GM21723 (cell line): ENCODE measurements at regions not wholly inside any gene's neighbourhood (a gene's known extent, or its start where the extent isn't known, plus 50 kb on each side); places are given as distances from the start of the nearest gene placed in this dataset.
"Not testable (repeated sequence)": the region's sequence is repeated elsewhere in the genome, so short reads cannot be mapped to it uniquely, and the experiment has no call there.

Experiments
- ATAC-seq: cut with Tn5 transposase; IDR thresholded peaks from one replicate; pipeline ENCODE4 v1.9.1; 2021; ENCODE audit warnings: mild to moderate bottlenecking, moderate library complexity; ENCODE audit not compliant: unreplicated experiment

DNA sequence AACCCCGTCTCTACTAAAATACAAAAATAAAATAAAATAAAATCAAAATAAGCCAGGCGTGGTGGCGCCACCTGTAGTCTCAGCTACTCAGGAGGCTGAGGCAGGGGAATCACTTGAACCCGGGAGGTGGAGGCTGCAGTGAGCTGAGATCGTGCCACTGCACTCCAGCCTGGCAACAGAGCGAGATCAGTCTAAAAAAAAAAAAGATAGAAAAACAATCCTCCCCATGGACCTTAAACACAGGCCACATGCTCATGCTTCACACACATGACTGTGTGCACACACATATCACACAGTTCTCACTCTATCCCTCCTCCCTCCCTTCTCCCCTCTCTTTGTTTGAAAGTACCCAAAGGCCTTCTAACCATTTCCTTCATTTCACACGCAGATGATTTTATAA, 667.6 kb downstream of the UQCRFS1 start:
- ATAC-seq = not testable (repeated sequence)

DNA sequence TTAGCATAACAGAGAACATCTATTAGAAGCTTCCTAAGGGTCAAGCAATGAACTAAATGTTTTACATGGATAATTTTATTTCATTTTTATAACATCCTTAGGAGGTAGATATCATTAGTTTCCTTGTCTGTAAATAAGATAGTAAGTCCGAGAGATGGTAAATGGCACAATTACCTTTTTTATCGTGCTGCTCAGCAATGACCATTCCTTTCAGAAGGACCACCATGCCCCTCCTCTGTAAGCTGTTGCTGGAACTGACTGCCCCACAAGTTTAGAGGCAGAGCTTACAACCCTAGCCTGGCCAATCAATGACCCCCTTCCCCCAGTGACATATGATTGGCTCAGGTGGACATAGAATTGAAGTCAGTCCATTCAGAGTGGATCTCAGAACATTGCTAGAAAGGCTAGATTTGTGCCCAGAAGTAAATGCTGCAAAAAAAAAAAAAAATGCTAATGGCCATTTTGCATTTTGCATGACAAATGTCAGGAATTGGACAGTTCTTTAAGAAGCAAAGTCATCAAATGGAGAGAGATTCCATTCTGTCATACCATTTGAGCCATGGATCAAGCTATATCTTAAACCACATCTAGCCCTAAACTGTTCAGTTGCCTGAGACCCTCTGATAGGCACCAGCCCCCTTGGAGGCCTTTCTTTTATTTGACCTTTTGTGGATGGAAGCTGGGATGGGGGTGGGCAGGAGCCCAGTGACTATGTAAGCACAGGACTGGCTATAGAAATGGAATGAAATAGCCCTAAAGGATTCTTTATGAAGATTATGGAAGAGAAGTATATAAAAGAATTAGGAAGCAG, 668.3 kb downstream of the UQCRFS1 start:
- ATAC-seq = no peak

DNA sequence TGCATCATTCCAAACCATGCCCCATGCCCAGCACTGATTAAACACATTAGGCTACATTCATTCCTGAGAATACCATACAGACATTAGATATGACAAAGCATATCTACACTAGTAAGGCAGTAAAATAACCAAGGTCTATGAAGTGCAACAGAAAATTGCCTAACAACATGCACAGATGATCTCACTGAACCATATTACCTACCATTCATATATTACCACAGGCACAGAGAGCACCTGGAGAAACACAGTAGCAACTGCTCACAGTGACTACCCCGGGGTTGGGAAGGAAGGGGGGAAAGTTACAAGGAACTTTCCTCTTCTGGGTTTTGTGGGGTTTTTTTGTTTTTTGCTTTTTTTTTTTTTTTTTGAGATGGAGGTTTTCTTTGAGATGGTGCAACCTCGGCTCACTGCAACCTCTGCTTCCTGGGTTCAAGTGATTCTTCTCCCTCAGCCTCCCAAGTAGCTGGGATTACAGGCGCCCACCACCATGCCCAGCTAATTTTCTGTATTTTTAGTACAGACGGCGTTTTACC, 669.6 kb downstream of the UQCRFS1 start:
- ATAC-seq = no peak

DNA sequence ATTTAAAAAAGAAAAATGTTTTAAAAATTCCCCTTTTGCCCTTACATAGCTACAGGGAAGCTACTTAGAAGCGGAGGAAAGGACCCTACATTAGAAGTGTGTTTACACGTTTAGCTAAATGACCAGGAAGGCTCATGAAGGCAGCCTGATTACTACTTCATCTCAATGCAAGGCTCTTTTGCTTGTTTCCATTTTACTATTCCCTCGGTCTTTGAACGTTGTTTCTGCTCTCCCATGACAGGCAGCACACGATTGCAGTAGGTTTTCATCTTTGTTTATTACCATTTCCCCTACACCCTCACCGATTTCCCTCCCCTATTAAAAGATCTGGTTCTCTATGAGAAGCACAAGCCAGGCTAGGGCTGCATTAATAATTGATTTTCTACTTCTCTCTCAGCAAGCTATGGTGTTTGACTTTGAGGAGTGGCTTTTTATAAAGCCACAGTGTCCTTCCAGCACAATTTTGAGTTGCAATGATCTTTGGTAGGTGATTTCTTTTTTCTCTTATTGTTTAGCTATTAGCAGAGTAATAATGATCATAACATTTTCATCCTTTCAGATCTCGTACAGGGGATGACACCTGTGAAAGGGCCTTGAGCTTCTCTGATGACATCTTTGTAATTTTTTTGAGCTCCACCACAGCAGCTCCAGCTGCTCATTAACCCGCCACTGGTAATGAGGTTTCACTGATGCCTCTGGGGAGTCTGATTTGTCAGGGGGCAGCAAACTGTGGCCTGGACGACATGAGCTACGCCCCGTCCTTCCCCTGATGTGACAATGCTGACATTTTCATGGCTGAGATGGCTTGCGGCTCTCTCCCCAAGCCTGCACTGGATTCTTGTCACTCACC, 670.3 kb downstream of the UQCRFS1 start:
- ATAC-seq = no peak

DNA sequence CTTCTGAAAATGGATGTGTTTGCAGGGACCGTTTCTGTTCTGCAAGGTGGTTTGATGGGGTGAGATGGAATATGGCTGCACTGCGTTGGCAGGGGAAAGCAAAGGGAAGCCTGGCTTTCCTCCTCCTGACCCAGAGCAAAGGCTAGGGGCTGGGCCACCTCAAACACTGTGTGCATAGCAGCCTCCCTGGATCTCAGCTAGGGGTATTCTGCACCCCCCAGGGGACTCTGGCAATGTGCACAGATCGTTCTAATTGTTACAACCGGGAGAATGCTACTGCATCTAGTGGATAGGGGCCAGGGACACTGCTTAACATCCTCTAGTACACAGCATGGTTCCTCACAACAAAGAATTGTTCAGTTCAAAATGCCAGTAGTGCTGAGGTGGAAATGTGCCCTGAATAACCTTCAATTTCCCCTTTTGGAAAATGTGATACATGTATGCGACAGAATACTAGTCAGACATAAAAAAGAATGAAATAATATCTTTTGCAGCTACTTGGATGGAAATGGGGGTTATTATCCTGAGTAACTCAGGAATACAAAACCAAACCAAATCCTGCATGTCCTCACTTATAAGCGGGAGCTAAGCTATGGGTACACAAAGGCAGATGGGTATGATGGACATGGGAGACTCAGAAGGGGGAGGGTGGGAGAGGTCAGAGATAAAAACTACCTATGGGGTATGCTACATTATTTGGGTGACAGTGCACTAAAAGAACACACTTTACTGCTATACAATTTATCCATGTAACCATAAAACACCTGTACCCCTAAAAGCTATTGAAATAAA, 671.2 kb downstream of the UQCRFS1 start:
- ATAC-seq = no peak

DNA sequence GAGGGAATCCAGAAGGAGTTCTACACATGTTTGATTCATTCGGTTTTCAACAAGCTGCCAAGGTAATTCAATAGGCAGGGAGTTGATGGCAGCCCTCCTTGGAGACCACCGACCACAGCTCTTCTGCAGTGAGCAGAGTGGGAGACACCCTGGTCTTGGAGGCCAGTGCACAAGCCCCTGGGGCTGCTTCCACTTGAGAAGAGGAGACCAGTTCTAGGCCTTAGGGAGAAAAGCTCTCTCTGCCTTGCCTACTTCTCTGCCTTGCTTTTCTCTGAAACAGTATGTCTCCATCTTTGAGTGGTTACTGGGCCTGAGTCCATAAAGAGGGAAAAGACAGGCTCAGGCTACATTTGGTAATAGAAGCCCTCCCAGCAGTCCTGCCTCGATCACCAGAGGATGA, 671.9 kb downstream of the UQCRFS1 start:
- ATAC-seq = no peak

DNA sequence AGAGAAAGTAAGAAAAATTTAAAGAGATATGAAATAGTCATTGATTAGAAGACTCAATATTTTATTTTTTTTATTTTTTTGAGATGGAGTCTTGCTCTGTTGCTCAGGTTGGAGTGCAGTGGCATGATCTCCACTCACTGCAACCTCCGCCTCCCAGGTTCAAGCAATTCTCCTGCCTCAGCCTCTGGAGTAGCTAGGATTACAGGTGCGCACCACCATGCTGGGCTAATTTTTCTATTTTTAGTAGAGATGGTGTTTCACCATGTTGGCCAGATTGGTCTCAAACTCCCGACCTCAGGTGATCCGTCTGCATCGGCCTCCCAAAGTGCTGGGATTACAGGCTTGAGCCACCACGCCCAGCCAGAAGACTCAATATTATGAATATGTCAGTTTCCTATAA, 672.6 kb downstream of the UQCRFS1 start:
- ATAC-seq = not testable (repeated sequence)

DNA sequence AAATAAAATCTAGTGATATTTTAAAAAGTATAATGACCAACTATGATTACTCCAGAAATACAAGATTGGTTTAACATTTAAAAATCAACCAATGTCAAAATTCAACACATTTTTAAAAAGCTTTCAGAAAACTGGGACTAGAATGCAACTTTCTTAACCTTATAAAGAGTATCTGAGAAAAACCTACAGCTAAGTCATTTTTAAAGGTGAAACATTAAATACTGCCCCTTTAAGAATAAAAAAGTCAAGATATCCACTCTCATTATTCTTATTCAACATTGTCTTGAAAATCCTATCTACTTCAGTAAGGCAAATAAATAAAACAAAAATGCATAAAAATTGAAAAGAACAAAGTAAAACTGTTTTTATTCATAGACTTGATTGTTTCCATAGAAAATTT, 673.2 kb downstream of the UQCRFS1 start:
- no peak for ATAC-seq

DNA sequence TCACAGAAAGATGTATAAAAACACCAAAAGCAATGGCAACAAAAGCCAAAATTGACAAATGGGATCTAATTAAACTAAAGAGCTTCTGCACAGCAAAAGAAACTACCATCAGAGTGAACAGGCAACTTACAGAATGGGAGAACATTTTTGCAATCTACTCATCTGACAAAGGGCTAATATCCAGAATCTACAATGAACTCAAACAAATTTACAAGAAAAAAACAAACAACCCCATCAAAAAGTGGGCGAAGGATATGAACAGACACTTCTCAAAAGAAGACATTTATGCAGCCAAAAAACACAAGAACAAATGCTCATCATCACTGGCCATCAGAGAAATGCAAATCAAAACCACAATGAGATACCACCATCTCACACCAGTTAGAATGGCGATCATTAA, 674.4 kb downstream of the UQCRFS1 start:
- not testable (repeated sequence) for ATAC-seq

DNA sequence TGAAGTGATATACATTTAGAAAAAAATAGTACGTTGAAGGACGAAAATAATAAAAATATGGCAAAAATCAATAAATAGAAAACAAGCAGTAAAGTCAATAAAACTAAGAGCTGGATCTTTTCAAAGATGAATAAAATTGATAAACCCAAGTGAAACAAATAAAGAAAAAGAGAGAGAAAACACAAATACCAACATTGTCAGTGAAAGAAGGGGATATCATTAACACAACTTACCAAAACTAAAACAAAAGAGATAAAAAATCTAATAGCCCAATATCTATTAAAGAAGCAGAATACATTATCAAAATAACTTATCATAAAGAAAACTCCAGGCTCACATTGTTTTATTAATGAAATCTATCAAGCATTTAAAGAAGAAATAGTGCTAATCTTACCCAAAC, 675.1 kb downstream of the UQCRFS1 start:
- ATAC-seq = no peak

DNA sequence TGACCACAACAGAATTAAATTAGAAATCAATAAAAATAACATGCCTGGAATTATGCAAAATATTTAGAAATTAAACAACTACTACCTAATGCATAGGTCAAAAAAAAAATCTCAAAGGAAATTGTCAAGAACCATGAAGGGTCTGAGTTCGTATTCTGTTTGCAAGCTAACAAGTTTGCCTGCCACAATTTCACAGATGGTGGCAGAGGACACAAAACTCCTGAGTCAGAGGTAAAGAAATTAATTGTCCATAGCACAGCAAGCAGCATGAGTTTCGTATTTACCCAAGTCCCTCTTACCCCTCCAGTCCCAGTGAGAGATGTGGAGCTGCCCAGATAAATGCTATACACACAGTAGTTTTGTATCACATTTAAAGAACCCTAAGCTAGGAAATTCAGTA, 675.9 kb downstream of the UQCRFS1 start:
- no peak for ATAC-seq

DNA sequence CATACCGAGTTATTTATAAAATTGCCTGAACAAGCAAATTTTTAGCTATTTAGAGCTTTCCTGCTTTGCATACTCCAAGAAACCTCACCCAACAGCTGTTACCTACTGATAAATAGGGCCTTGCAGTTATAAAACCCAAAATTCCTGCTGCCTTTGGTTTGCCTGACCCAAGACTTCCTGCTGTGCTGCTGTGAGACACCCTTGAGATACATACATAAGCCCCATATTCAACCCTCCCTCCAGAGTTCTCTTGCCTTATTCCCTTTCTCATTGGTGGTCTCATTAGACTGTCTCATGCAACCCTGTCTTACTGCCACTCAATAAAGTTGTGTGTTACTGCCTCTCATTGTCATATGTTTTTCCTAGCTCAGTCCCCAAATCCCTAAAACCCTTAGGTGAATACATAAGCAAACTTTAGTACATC, 677.6 kb downstream of the UQCRFS1 start:
- no peak for ATAC-seq

DNA sequence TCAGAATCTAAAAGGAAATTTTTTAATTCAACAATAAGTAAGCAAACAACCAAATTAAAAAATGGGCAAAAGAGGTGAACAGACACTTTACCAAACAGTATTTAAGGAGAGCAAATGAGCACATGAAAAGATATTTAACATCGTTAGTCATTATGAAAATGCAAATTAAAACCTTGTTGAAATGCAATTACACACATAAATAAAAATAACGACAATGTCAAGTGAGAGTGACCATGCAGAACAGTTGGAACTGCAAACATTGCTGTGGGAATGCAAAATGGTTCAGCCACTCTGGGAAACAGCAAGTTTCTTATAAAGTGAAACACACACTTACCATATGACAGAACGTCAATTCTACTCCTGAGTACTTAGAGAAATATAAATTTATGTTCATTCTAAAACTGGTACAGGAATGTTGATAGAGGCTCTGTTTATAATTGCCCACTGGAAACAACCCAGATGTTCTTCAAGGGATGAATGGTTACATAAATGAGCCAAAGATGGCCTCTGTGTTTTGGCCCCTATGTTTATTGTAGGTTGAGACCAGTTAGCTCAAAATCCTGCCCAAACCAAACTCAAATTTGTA, 678.1 kb downstream of the UQCRFS1 start:
- no peak for ATAC-seq

DNA sequence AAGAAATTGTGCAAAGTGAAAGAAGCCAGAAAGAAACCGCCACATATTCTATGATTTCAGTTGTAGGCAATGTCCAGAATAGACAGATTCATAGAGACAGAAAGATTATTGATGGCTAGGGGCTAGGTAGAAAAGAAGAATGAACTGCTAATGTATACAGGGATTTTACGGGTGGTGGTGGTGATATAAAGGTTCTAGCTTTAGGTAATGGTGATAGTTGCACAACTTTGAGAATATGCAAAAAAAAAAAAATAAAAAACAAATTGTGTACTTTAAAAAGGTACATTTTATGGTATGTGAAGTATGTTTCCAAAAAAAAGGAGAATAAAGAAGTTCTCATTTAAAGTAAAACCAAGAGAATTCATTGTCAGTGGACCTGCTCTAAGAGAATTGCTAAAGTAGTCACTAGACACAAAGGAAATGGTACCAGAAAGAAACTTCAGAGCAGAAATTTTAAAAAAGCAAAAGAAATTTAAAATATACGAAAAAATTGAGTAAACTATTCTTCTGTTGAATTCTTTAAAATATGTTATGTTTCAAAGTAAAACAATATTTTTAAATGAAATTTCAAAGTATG, 680.1 kb downstream of the UQCRFS1 start:
- no peak for ATAC-seq

DNA sequence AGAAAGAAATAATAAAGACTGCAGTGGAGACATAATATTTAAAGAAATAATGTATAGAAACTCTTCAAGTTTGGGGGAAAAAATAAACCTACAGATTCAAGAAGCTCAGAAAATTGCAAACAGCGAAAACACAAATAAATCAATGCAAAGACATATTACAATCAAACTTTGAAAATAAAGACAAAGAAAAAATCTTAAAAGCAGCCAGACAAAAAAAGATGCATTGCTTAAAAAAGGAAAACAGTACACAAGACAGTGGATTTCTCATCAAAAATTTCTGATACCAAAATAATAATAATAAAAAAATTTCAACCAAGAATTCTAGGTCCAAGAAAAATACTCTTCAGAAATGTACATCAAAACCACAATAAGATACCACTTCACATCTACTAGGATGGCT, 681.0 kb downstream of the UQCRFS1 start:
- no peak for ATAC-seq

DNA sequence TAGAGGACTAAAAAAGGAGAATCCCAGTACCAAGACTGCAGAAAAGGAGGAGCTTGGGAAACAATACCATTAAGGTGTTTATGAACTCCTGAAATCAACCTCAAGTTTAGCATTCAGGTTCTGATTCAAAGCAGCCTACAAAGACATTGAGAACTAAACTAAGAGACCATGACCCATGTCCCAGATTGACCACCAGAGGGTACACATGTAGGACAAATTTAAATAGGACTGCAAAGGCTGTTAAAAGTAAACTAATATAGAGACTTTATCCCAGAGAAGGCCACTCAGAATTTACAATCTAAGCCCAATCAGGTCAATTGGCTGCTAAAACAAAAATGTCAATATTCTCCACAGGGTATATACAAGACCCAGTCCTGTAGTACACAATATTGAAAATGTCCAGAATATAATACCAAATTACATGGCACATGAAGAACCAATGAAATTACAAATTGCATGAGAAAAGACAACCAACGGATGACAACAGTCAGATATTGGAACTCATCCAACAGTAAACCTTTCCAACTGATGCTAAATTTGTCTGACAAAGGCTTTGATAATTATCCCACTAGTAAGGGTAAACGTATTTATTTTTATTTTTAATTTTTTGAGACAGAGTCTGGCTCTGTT, 682.4 kb downstream of the UQCRFS1 start:
- no peak for ATAC-seq

DNA sequence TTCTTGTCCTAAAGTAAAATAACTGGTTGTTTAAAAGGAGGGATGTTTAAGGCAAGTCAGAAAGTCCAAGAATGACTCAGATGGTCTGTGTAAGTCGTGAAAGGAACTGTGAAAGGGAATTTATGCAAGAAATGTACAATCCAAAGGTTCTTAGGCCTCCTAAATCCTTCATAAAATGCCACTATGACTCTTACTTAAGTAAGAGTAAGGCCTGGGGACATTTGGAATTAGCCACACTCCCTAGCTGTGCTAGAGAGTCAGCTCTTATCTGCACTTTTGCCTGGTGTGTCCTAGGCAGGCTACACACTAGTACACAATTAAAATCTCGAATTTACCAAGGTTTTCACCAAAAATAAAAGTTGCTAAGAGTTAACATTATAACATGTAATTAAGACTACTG, 686.9 kb downstream of the UQCRFS1 start:
- no peak for ATAC-seq

DNA sequence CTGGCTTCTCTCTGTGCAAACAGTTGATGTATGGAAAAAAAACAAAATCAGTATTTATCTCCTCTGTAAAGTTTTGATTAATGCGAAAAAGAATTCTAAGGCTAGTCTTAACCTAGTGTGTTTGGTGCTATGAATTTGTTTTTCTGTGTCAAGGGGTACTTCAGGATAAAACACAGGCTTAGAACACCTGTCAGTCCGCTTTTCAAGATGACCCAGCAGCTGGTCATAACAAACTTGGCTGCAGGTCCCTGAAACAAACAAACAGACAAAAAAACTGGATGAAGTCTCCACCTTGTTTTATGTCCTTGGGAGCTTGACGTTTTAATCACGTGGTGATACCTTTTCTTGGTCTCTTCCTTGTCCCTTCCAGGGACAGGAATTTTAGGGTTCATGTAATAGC, 689.3 kb downstream of the UQCRFS1 start:
- ATAC-seq = no peak

DNA sequence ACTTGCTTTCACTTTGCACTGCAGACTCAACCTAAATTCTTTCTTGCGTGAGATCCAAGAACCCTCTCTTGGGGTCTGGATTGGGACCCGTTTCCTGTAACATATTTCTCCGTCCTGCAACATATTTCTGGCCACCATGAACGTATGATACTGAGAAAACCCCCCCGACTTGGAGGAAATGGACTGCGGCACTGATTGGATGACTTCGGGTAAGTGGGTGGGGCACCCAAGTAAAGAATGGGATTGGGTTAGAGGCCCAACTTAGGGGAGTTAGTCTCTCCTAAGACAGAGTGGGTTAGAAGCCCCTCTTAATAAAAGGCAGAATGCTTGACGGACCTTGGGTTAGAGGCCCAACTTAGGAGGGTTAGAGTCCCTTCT, 690.4 kb downstream of the UQCRFS1 start:
- ATAC-seq = no peak
